ENCODE measurements at regions not wholly inside any gene's neighbourhood (a gene's known extent, or its start where the extent isn't known, plus 50 kb on each side); places are given as distances from the start of the nearest gene placed in this dataset.
"Not testable (repeated sequence)": the region's sequence is repeated elsewhere in the genome, so short reads cannot be mapped to it uniquely, and the experiment has no call there.

GRCh38 chr2:180596453-180596852, 384.0 kb upstream of the UBE2E3 start:
- DNase-seq: no peak

GRCh38 chr2:180591947-180592346, 388.5 kb upstream of the UBE2E3 start:
- DNase-seq: no peak

GRCh38 chr2:180591093-180591781, 389.2 kb upstream of the UBE2E3 start:
- DNase-seq: peak; percentile 36

GRCh38 chr2:180583441-180584140, 396.8 kb upstream of the UBE2E3 start:
- DNase-seq: peak; percentile 15

DNA sequence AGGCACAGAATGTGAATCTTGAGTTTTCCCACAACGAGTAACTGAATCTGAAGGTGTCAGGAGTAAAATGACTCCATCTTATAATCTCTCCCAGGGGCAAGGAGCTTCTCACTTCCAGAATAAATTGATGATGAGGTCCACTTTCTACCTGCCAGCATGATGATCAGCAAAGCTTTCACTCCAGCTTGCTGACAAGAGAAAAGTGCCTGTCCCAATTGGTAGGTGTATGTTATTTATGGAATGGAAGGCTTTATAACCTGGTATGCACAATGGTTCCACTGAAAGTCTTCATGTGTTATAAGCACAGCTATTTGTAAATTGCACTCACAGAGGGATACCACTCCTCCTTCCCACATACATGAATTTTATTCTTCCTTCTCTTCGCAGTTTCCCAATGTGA, 401.0 kb upstream of the UBE2E3 start:
- no peak for DNase-seq

DNA sequence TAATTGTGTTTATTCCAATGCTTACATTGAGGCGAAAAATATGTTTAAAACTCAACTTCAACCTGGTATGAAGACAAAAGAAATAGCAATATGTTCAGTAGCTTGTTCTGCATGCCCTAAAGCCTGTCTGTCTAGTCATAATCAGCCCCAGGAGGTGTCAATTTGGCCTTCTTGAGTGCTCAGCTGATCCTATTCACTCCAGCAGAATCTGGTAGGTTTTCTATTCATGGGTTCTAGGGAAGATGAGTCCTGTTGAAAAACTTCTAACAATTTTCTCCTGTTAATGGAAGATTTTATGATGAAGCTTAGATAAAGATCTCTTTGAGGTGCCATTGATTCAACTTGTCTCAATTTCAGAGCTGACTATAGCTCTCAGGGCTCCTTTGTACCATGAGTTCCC, 402.0 kb upstream of the UBE2E3 start:
- DNase-seq: peak; percentile 48

- peak; percentile 71 for DNase-seq
Observed at GRCh38 chr2:180577567-180577966, 402.8 kb upstream of the UBE2E3 start.

DNA sequence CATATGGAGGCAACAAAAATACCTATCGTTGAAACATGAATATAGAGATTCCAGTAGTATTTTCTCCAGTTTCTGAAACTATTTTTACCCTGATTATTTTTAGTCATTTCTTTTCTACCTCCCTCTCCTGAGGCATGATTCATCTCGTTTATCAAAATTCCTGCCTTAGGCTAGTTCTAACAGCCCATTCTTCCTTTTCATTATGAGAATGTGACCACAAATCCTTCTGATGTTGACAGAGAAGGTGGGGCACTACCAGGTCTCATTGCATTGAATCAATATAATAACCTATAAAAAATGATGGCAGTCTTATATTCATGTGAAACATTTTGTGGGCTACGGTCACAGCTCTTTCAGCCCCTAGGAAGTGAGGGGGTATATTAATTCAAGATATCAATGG, 406.5 kb upstream of the UBE2E3 start:
- DNase-seq: peak; percentile 75

- peak; percentile 7 for DNase-seq
Observed at GRCh38 chr2:180572346-180572745, 408.1 kb upstream of the UBE2E3 start.

- DNase-seq: no peak
Observed at GRCh38 chr2:180571559-180571958, 408.8 kb upstream of the UBE2E3 start.

DNA sequence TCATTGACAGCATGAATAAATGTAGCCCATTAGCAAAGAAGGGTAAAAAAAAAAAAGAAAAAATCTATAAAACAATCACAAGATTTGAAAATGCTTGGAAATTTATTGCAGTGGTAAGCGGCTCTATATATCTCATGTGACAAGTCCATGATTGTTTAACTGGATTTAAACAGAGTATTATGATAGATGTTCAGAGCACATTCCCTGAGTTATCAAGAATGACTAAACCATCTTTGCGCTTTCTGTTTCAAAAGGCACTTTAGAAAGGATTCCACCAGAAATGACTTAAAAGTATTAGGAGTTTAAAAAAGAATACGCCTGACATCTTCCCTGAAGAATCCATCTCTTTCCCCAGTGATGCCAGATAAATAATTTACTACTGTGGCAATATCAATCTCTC, 409.5 kb upstream of the UBE2E3 start:
- no peak for DNase-seq

DNA sequence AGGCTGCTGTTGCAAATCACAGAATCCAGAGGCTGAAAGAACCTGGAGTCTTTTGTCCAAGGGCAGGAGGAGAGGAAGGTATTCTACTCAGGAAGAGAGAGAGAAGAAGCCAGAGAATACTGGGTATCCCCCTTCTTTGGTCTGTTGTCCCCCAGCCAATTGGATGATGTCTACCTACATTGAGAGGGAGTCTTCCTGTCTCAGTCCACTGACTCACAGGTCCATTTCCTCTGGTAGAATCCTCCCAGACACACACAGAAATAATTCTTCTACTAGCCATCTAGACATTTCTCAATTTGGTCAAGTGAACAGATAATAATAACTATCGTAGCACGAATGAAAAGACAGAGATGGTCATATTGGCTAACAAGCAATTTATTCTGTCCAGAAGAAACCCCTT, 416.4 kb upstream of the UBE2E3 start:
- no peak for DNase-seq

GRCh38 chr2:180562378-180562777, 418.0 kb upstream of the UBE2E3 start:
- DNase-seq: no peak

GRCh38 chr2:180559771-180560170, 420.6 kb upstream of the UBE2E3 start:
- DNase-seq: peak; percentile 8

DNA sequence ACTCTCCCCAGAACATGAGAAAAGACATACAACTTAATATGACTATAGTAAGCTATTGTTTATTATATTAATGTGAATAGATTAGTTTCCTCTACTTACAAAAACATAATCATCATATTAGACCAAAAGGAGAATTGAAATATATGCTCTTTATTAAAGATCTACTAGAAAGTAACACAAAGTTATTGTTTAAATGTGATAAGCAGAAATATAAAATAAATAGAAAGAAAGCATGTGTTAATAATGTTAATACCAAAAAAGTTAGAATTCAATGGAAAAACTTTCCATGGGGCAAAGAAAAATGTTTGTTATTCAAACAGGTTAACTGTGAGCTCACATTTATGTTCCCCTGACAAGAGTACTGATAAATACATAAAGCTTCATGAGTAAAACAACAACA, 421.4 kb upstream of the UBE2E3 start:
- no peak for DNase-seq

DNA sequence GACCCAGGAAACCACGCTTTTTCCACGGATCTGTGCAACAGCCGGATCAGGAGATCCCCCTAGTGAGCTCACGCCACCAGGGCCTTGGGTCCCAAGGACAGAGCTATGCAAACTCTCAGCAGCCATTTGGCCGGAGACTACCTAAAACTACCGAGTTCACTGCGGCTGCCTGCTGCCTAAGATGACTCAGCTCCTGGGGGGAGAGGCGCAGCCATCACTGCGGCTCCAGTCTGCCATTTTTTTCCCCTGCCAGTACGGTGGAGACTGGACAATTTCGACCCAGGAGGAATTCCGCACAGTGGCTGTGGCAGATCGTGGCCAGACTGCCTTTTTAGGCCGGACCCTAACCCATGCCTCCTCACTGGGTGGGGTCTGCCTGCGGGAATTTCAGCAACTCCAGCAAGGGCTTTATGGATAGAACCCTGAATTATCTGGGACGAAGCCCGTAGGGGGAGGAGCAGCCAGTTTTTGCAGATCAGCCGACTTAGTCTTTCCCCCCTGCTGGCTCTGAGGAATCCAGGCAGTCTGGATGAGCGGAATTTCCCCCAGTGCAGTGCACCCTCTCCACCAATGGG, 424.9 kb upstream of the UBE2E3 start:
- no peak for DNase-seq

- no peak for DNase-seq
Observed at GRCh38 chr2:180554330-180554729, 426.1 kb upstream of the UBE2E3 start.

DNA sequence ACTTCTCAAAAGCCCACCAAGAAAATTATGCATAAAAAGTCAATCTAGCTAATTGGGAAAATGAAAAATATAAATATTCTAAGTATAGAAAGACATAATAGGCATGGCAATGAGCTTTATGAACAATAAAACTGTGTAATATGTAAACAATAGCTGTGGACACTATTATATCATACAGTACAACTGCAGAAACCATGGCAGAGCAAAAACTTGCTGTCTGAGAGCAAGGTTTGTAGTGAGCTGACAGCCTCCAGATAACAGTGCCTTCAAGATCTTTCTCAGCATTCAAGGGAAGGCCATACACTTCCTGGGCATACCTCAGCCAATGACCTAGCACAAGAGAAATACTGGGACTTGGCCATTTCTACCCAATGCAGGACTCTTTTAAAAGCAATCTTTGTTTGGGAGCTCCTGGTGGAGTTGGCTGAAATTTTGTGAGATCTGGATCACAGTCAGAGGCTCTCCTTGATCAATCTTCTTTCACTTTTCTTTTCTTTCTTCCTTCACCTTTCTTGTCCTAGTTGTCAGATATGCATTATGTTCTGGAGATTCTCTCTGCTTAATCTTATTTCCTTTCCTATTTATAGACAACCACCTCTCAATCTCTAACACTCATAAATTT, 427.2 kb upstream of the UBE2E3 start:
- no peak for DNase-seq

GRCh38 chr2:180542511-180542910, 437.9 kb upstream of the UBE2E3 start:
- peak; percentile 59 for DNase-seq

- peak; percentile 13 for DNase-seq
Observed at GRCh38 chr2:180540761-180541160, 439.6 kb upstream of the UBE2E3 start.

GRCh38 chr2:180539541-180539940, 440.9 kb upstream of the UBE2E3 start:
- DNase-seq: no peak

GRCh38 chr2:180535289-180535688, 445.1 kb upstream of the UBE2E3 start:
- DNase-seq: no peak

DNA sequence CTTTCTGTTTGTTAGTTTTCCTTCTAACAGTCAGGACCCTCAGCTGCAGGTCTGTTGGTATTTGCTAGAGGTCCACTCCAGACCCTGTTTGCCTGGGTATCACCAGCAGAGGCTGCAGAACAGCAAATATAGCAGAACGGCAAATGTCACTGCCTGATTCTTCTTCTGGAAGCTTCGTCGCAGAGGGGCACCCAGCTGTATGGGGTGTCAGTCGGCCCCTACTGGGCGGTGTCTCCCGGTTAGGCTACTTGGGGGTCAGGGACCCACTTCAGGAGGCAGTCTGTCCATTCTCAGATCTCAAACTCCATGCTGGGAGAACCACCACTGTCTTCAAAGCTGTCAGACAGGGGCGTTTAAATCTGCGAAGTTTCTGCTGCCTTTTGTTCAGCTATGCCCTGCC, 448.6 kb upstream of the UBE2E3 start:
- not testable (repeated sequence) for DNase-seq

GRCh38 chr2:180524499-180524898, 455.9 kb upstream of the UBE2E3 start:
- DNase-seq: peak; percentile 89
